ENCODE measurements at regions not wholly inside any gene's neighbourhood (a gene's known extent, or its start where the extent isn't known, plus 50 kb on each side); places are given as distances from the start of the nearest gene placed in this dataset.

GRCh38 chr11:116589402-116589801, 183.4 kb downstream of the BUD13 start (continued):
- TF ChIP-seq ZNF781 (CRISPR knock-in tag; IDR thresholded peaks at IDR 0.05; ENCODE audit: borderline replicate concordance, not compliant biosample characterization) (no peak), HNF1A (IDR thresholded peaks at IDR 0.05; ENCODE audit: low read depth) (no peak), HNF1A (CRISPR knock-in tag; IDR thresholded peaks at IDR 0.05; ENCODE audit: borderline replicate concordance) (no peak), IRF1 (CRISPR knock-in tag; IDR thresholded peaks at IDR 0.05; ENCODE audit: low read depth) (no peak), TCF7 (IDR thresholded peaks at IDR 0.05; ENCODE audit: low read depth) (no peak), SNAI1 (CRISPR knock-in tag; IDR thresholded peaks at IDR 0.05; ENCODE audit: borderline replicate concordance) (no peak)

- no peak overlapping the region for H2AFZ ChIP-seq (ENCODE audit: low read length)
- no peaks in the 10 kb centered on the region for H3K4me1 ChIP-seq (ENCODE audit: insufficient read depth, low read length)
- in situ Hi-C loops (cut with HindIII; ENCODE audit: extremely low pct_ligation_motif_present, low pct_unique_long_range_greater_than_20kb): no loop called here
- H3K9ac ChIP-seq (ENCODE audit: insufficient read depth, low read depth, low read length): no peak overlapping the region
- BruUV-seq (replicated peaks): no TSS peak
- intact Hi-C loops (cut with micrococcal nuclease; ENCODE audit: unreplicated experiment): no loop called here
- H3K36me3 ChIP-seq (replicated peaks in 1 of 2; ENCODE audit: control insufficient read depth in 1 of 2, insufficient read depth in 2 of 2, low read length in 2 of 2): no peaks in the 10 kb centered on the region
- H4K20me1 ChIP-seq (ENCODE audit: insufficient read depth, low read length): no peaks in the 10 kb centered on the region
- H3K4me3 ChIP-seq (replicated peaks in 1 of 3; ENCODE audit: insufficient read depth in 1 of 3, low read depth in 2 of 3, low read length in 3 of 3): no peak overlapping the region
- FAIRE-seq (no peak), DNase-seq (ENCODE audit: low spot score) (no peak), ATAC-seq (peak; percentile 58)
- H3K9me3 ChIP-seq (ENCODE audit: low read length): no peaks in the 10 kb centered on the region
- CTCF ChIA-PET (ENCODE audit: low intra/inter-chr PET ratio, low total read pairs): no interaction called here
- WGBS (ENCODE audit: low lambda C conversion rate): 53% methylated on average over 6 of the region's 6 CpGs
- H3K79me2 ChIP-seq (ENCODE audit: insufficient read depth, low read length): no peaks in the 10 kb centered on the region
- no peak overlapping the region for H3K4me2 ChIP-seq (ENCODE audit: low read depth, low read length)
- H3K27me3 ChIP-seq (ENCODE audit: control insufficient read depth in 1 of 2, insufficient read depth in 2 of 2, low read length in 2 of 2): no peaks in the 10 kb centered on the region; a peak in 1 of 5 replicates
- POLR2A ChIA-PET: no interaction called here
- no peak overlapping the region for H3K27ac ChIP-seq (ENCODE audit: extremely low read length, insufficient read depth, low read length)
- TF ChIP-seq ZNF431 (CRISPR knock-in tag; IDR thresholded peaks at IDR 0.05; ENCODE audit: borderline replicate concordance, low read depth): no peak
- TF ChIP-seq MAX (IDR thresholded peaks at IDR 0.05): no peak
- TF ChIP-seq TRIM24 (CRISPR knock-in tag; IDR thresholded peaks at IDR 0.05): no peak
- TF ChIP-seq TFE3 (CRISPR knock-in tag; IDR thresholded peaks at IDR 0.05): no peak
- TF ChIP-seq PHF21A (CRISPR knock-in tag; IDR thresholded peaks at IDR 0.05): no peak
- TF ChIP-seq ZNF570 (CRISPR knock-in tag; IDR thresholded peaks at IDR 0.05; ENCODE audit: borderline replicate concordance): no peak
- no peak for TF ChIP-seq GATAD2A (CRISPR knock-in tag; IDR thresholded peaks at IDR 0.05)
- TF ChIP-seq SMAD3 (CRISPR knock-in tag; IDR thresholded peaks at IDR 0.05): no peak
- TF ChIP-seq MTF2 (CRISPR knock-in tag; IDR thresholded peaks at IDR 0.05; ENCODE audit: borderline replicate concordance): no peak
- TF ChIP-seq ZNF607 (CRISPR knock-in tag; IDR thresholded peaks at IDR 0.05; ENCODE audit: borderline replicate concordance): no peak
- no peak for TF ChIP-seq RCOR2 (CRISPR knock-in tag; IDR thresholded peaks at IDR 0.05)
- no peak for TF ChIP-seq ZNF44 (CRISPR knock-in tag; IDR thresholded peaks at IDR 0.05)
- TF ChIP-seq SOX13 (IDR thresholded peaks at IDR 0.05): no peak
- no peak for TF ChIP-seq SOX13 (CRISPR knock-in tag; conservative IDR thresholded peaks at IDR 0.05 in 1 of 2, IDR thresholded peaks at IDR 0.05 in 1 of 2)
Measured at GRCh38 chr11:116586392-116586791, 186.4 kb downstream of the BUD13 start.

Data from HepG2 (cell line).